ENCODE measurements at regions not wholly inside any gene's neighbourhood (a gene's known extent, or its start where the extent isn't known, plus 50 kb on each side); places are given as distances from the start of the nearest gene placed in this dataset.

- TF ChIP-seq, protein P1, sequence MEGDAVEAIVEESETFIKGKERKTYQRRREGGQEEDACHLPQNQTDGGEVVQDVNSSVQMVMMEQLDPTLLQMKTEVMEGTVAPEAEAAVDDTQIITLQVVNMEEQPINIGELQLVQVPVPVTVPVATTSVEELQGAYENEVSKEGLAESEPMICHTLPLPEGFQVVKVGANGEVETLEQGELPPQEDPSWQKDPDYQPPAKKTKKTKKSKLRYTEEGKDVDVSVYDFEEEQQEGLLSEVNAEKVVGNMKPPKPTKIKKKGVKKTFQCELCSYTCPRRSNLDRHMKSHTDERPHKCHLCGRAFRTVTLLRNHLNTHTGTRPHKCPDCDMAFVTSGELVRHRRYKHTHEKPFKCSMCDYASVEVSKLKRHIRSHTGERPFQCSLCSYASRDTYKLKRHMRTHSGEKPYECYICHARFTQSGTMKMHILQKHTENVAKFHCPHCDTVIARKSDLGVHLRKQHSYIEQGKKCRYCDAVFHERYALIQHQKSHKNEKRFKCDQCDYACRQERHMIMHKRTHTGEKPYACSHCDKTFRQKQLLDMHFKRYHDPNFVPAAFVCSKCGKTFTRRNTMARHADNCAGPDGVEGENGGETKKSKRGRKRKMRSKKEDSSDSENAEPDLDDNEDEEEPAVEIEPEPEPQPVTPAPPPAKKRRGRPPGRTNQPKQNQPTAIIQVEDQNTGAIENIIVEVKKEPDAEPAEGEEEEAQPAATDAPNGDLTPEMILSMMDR (IDR thresholded peaks at IDR 0.05), result no peak
- TF ChIP-seq POLR2A (IDR thresholded peaks at IDR 0.05), result no peak
Observed at GRCh38 chr3:168926426-168926825, 737.1 kb downstream of the MECOM start.

Measured in thyroid gland (tissue), 4 donors.